ENCODE measurements at regions not wholly inside any gene's neighbourhood (a gene's known extent, or its start where the extent isn't known, plus 50 kb on each side); places are given as distances from the start of the nearest gene placed in this dataset.

DNA sequence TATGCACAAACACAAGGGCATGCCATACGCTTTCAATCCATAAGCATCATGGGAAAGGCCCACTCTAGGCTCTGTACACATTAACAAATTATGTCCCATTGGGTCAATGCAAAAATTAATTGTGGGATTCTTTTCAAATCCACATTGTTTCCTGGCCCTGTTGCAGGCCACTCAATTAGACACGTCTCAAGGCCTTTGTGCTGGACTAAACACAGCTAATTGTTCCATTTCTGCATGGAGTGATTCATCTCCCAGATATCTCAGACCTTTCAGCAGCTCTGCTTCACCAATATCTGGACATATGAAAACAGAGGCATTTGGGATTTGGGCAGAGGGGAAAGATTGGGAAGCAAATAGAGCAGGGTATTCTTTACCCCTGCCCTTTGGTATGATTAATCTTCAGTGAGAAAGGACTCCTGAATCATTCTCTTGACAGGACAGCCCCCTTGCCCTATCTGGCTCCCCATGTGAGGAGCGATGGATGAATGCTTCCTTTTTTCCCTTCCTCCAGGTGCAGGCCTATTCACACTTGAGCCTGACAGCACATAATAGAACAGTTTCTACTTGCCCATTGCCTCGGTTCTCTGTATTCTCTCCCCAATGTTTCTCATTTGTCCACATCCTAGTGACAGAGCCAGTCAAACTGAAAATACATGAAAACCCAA is 547.6 kb downstream of the HAO1 start:
- TF ChIP-seq, protein P1, sequence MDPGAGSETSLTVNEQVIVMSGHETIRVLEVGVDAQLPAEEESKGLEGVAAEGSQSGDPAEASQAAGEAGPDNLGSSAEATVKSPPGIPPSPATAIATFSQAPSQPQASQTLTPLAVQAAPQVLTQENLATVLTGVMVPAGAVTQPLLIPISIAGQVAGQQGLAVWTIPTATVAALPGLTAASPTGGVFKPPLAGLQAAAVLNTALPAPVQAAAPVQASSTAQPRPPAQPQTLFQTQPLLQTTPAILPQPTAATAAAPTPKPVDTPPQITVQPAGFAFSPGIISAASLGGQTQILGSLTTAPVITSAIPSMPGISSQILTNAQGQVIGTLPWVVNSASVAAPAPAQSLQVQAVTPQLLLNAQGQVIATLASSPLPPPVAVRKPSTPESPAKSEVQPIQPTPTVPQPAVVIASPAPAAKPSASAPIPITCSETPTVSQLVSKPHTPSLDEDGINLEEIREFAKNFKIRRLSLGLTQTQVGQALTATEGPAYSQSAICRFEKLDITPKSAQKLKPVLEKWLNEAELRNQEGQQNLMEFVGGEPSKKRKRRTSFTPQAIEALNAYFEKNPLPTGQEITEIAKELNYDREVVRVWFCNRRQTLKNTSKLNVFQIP (CRISPR knock-in tag; IDR thresholded peaks at IDR 0.05; ENCODE audit: borderline replicate concordance, low read depth) = no peak
- TF ChIP-seq ZFP3 (CRISPR knock-in tag; IDR thresholded peaks at IDR 0.05) (no peak), BACH2 (CRISPR knock-in tag; IDR thresholded peaks at IDR 0.05; ENCODE audit: borderline replicate concordance) (no peak), ZNF565 (CRISPR knock-in tag; conservative IDR thresholded peaks at IDR 0.05; ENCODE audit: low read depth) (no peak)
- TF ChIP-seq, protein P2, sequence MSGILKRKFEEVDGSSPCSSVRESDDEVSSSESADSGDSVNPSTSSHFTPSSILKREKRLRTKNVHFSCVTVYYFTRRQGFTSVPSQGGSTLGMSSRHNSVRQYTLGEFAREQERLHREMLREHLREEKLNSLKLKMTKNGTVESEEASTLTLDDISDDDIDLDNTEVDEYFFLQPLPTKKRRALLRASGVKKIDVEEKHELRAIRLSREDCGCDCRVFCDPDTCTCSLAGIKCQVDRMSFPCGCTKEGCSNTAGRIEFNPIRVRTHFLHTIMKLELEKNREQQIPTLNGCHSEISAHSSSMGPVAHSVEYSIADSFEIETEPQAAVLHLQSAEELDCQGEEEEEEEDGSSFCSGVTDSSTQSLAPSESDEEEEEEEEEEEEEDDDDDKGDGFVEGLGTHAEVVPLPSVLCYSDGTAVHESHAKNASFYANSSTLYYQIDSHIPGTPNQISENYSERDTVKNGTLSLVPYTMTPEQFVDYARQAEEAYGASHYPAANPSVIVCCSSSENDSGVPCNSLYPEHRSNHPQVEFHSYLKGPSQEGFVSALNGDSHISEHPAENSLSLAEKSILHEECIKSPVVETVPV (CRISPR knock-in tag; IDR thresholded peaks at IDR 0.05) = no peak
- TF ChIP-seq, protein P3, sequence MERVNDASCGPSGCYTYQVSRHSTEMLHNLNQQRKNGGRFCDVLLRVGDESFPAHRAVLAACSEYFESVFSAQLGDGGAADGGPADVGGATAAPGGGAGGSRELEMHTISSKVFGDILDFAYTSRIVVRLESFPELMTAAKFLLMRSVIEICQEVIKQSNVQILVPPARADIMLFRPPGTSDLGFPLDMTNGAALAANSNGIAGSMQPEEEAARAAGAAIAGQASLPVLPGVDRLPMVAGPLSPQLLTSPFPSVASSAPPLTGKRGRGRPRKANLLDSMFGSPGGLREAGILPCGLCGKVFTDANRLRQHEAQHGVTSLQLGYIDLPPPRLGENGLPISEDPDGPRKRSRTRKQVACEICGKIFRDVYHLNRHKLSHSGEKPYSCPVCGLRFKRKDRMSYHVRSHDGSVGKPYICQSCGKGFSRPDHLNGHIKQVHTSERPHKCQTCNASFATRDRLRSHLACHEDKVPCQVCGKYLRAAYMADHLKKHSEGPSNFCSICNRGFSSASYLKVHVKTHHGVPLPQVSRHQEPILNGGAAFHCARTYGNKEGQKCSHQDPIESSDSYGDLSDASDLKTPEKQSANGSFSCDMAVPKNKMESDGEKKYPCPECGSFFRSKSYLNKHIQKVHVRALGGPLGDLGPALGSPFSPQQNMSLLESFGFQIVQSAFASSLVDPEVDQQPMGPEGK (CRISPR knock-in tag; IDR thresholded peaks at IDR 0.05; ENCODE audit: borderline replicate concordance) = no peak

All from SK-N-SH treated with all-trans-retinoic acid at 6 μM for 48 hours (cell line).